Transverse colon (tissue), 4 donors: ENCODE measurements at regions not wholly inside any gene's neighbourhood (a gene's known extent, or its start where the extent isn't known, plus 50 kb on each side); places are given as distances from the start of the nearest gene placed in this dataset.

Experiments
- DNase-seq: peaks from one replicate; pipeline ENCODE4 v3.0.0-alpha.2; 2019
- H3K27ac ChIP-seq, 4 donors: fragments of 200-600 bp; sonication (generic); 2 replicates each; pipeline ENCODE4 v1.5.1; 2016 to 2018; ENCODE audit warnings: inconsistent platforms in 4 of 4
- H3K27me3 ChIP-seq: fragments of 200-600 bp; sonication (generic); 2 replicates; pipeline ENCODE4 v1.5.1; 2017; ENCODE audit warnings: inconsistent platforms
- H3K36me3 ChIP-seq, 4 donors: fragments of 200-600 bp; sonication (generic); 2 replicates each; pipeline ENCODE4 v1.5.1; 2017 to 2019; ENCODE audit warnings: inconsistent platforms in 4 of 4
- H3K4me1 ChIP-seq, 4 donors: fragments of 200-600 bp; sonication (generic); 2 replicates each; pipeline ENCODE4 v1.5.1; 2017 to 2020; ENCODE audit warnings: inconsistent platforms in 4 of 4
- H3K4me3 ChIP-seq, 4 donors: fragments of 200-600 bp; sonication (generic); 1 replicate in 1 of 4; 2 replicates in 3 of 4; pipeline versions ENCODE4 v1.5.1 to v1.6.1; 2017 to 2019; ENCODE audit warnings: inconsistent platforms in 4 of 4
- H3K9me3 ChIP-seq, 2 donors: fragments of 200-600 bp; sonication (generic); 2 replicates each; pipeline ENCODE4 v1.5.1; 2017 to 2019; ENCODE audit warnings: inconsistent platforms in 2 of 2
- CTCF ChIP-seq, 5 experiments: fragments of 200-600 bp in 3 of 5; fragments of 450-650 bp in 2 of 5; sonication (generic) in 3 of 5; IDR thresholded peaks; 1 replicate in 2 of 5; 2 replicates in 3 of 5; pipeline ENCODE4 v1.5.1; 2016 to 2017; ENCODE audit warnings: antibody characterized with exemption in 5 of 5, inconsistent platforms in 3 of 5, mild to moderate bottlenecking in 2 of 5, moderate library complexity in 1 of 5
- EP300 ChIP-seq: sonication (generic); formaldehyde crosslinking; IDR thresholded peaks from one replicate; pipeline ENCODE4 v1.6.1; 2017; ENCODE audit warnings: antibody characterized with exemption, low read depth
- POLR2A ChIP-seq: fragments of 450-650 bp; IDR thresholded peaks from one replicate; pipeline ENCODE4 v1.6.1; 2016; ENCODE audit warnings: antibody characterized with exemption, mild to moderate bottlenecking, moderate library complexity
- POLR2AphosphoS5 ChIP-seq, 3 donors: sonication (generic); formaldehyde crosslinking; IDR thresholded peaks; one replicate each; pipeline ENCODE4 v1.6.1; 2016; ENCODE audit warnings: antibody characterized with exemption in 3 of 3
- WGBS, 2 donors: methylation state at CpG; one replicate each; pipeline ENCODE4 v1.1.5; 2018; ENCODE audit warnings: low coverage in 1 of 2; 5-methylcytosine and 5-hydroxymethylcytosine counted together
- in situ Hi-C, 4 donors: fragments of 200-750 bp; cut with MboI; loops; one replicate each; pipeline versions ENCODE4 v1.15.0 to v1.15.1; 2017; ENCODE audit warnings: low sequenced_read_pairs in 3 of 4, low pct_ligation_motif_present in 1 of 4, low pct_unique_long_range_greater_than_20kb in 1 of 4
- intact Hi-C: fragments of 100-400 bp; cut with DNase I; formaldehyde crosslinking; loops from one replicate; pipeline ENCODE4 v1.15.1; 2023; ENCODE audit warnings: low total_unique reads

- in situ Hi-C loops (no loop called here), intact Hi-C loops (no loop called here)
- TF ChIP-seq CTCF (IDR thresholded peaks at IDR 0.05) (no peak), POLR2AphosphoS5 (IDR thresholded peaks at IDR 0.05) (no peak), EP300 (no peak)
- no peak overlapping the region for H3K27ac ChIP-seq
- H3K9me3 ChIP-seq = peaks cover 9 to 13% of the 10 kb centered on the region in 2 donors
- no peak for DNase-seq
- no peaks in the 10 kb centered on the region for H3K36me3 ChIP-seq
- H3K4me3 ChIP-seq = no peak overlapping the region
- H3K4me1 ChIP-seq = no peaks in the 10 kb centered on the region
- no peaks in the 10 kb centered on the region for H3K27me3 ChIP-seq
Measured at GRCh38 chr10:8168836-8169235, 114.3 kb downstream of the GATA3 start.

GRCh38 chr10:8171008-8171407 lies 116.5 kb downstream of the GATA3 start:
- DNase-seq = no peak
- Histone ChIP-seq H3K4me1 (no peaks in the 10 kb centered on the region), H3K36me3 (no peaks in the 10 kb centered on the region), H3K4me3 (no peak overlapping the region), H3K27ac (no peak overlapping the region), H3K27me3 (no peaks in the 10 kb centered on the region), H3K9me3 (peaks cover 9 to 13% of the 10 kb centered on the region in 2 donors)
- intact Hi-C loops = no loop called here
- WGBS, 2 donors = 90 to 94% methylated on average over 2 of the region's 2 CpGs
- in situ Hi-C loops = no loop called here
- TF ChIP-seq POLR2AphosphoS5 (IDR thresholded peaks at IDR 0.05) (no peak), EP300 (no peak), POLR2A (no peak), CTCF (IDR thresholded peaks at IDR 0.05) (no peak)

- TF ChIP-seq POLR2AphosphoS5 (IDR thresholded peaks at IDR 0.05) (no peak), CTCF (IDR thresholded peaks at IDR 0.05) (no peak), POLR2A (no peak)
- Histone ChIP-seq H3K27me3 (no peaks in the 10 kb centered on the region), H3K36me3 (no peaks in the 10 kb centered on the region), H3K9me3 (peaks cover 9 to 13% of the 10 kb centered on the region in 2 donors), H3K27ac (no peak overlapping the region), H3K4me1 (no peaks in the 10 kb centered on the region), H3K4me3 (no peak overlapping the region)
- 90 to 100% methylated on average over 1 to 7 of the region's 7 CpGs for WGBS, 2 donors
- intact Hi-C loops = no loop called here
- in situ Hi-C loops = no loop called here
- DNase-seq = no peak
Measured at GRCh38 chr10:8172604-8173003, 118.1 kb downstream of the GATA3 start.

- Histone ChIP-seq H3K9me3 (peaks cover 7 to 11% of the 10 kb centered on the region in 2 donors), H3K4me1 (no peaks in the 10 kb centered on the region), H3K36me3 (no peaks in the 10 kb centered on the region), H3K4me3 (no peak overlapping the region), H3K27ac (no peak overlapping the region), H3K27me3 (no peaks in the 10 kb centered on the region)
- in situ Hi-C loops = no loop called here
- no peak for DNase-seq
- 64 to 90% methylated on average over 2 to 4 of the region's 4 CpGs for WGBS, 2 donors
- TF ChIP-seq CTCF (IDR thresholded peaks at IDR 0.05) = no peak
- no peak for TF ChIP-seq EP300
- no peak for TF ChIP-seq POLR2A
- TF ChIP-seq POLR2AphosphoS5 (IDR thresholded peaks at IDR 0.05) = no peak
- intact Hi-C loops = no loop called here
Measured at GRCh38 chr10:8173243-8173865, 118.9 kb downstream of the GATA3 start.
